Vagina (tissue), 2 donors: ENCODE measurements at regions not wholly inside any gene's neighbourhood (a gene's known extent, or its start where the extent isn't known, plus 50 kb on each side); places are given as distances from the start of the nearest gene placed in this dataset.

Source experiments
- POLR2A ChIP-seq, 2 donors: fragments of 450-650 bp; IDR thresholded peaks; one replicate each; pipeline ENCODE4 v1.6.1; 2017; ENCODE audit warnings: antibody characterized with exemption in 2 of 2, mild to moderate bottlenecking in 2 of 2, moderate library complexity in 2 of 2
- TF ChIP-seq, protein P1 (sequence below), 3 experiments: fragments of 450-650 bp in 2 of 3; fragments of 200-600 bp in 1 of 3; sonication (generic) in 1 of 3; IDR thresholded peaks; one replicate each; pipeline ENCODE4 v1.5.1; 2017 to 2019; ENCODE audit warnings: antibody characterized with exemption in 3 of 3, mild to moderate bottlenecking in 2 of 3, moderate library complexity in 2 of 3

DNA sequence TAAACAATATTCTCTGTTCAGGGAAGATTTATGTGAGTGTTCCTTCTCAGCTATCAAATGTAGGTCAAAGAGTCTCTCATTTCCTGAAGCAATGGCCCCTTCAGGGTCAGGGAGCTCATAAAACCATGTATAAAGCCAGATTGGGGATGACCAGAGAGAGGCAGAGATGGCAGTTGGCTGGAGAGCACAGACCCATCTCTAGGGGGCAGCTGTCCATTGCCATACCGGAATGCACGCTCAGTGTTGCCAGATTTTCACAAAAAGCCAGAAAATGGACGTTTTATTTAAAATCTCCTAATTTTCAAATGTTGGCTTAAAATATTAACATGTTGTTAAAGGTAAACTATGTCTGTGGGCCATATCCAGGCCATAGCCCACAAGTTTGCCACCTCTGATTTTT is 1920.7 kb upstream of the CELF4 start:
- TF ChIP-seq, protein P1, sequence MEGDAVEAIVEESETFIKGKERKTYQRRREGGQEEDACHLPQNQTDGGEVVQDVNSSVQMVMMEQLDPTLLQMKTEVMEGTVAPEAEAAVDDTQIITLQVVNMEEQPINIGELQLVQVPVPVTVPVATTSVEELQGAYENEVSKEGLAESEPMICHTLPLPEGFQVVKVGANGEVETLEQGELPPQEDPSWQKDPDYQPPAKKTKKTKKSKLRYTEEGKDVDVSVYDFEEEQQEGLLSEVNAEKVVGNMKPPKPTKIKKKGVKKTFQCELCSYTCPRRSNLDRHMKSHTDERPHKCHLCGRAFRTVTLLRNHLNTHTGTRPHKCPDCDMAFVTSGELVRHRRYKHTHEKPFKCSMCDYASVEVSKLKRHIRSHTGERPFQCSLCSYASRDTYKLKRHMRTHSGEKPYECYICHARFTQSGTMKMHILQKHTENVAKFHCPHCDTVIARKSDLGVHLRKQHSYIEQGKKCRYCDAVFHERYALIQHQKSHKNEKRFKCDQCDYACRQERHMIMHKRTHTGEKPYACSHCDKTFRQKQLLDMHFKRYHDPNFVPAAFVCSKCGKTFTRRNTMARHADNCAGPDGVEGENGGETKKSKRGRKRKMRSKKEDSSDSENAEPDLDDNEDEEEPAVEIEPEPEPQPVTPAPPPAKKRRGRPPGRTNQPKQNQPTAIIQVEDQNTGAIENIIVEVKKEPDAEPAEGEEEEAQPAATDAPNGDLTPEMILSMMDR (IDR thresholded peaks at IDR 0.05): no peak
- no peak for TF ChIP-seq POLR2A (IDR thresholded peaks at IDR 0.05)
